ENCODE measurements at regions not wholly inside any gene's neighbourhood (a gene's known extent, or its start where the extent isn't known, plus 50 kb on each side); places are given as distances from the start of the nearest gene placed in this dataset.
"Not testable (repeated sequence)": the region's sequence is repeated elsewhere in the genome, so short reads cannot be mapped to it uniquely, and the experiment has no call there.

DNA sequence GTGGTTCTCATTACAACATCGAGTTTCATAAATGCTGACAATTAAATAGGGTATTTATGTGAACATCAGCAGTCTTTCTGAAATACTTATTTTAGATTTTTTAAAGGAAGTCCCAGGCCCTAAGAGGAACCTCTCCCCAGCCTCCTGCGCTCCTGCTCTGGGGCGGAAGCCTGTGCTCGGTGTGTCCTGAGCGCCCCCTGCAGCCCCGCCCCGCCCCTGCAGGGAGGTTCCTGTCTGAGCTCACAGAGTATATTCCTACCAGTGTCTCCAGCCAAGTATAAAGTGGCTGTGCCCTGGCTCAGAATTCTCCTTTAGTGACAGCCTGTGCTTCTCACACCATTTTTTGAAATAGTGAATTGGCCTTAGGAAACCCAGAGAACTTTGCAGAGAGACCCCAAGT, 567.9 kb downstream of the GOLGA6L6 start:
- 26% methylated on average over 6 of the region's 7 CpGs for WGBS (ENCODE audit: insufficient coverage)
- H3K4me2 ChIP-seq (replicated peaks; ENCODE audit: low read depth, low read length, poor library complexity, severe bottlenecking), result no peak overlapping the region
- H3K4me3 Mint-ChIP-seq, result no peak overlapping the region
- H3K27me3 ChIP-seq (replicated peaks in 1 of 4; ENCODE audit: control extremely low read depth in 1 of 4, control insufficient read depth in 3 of 4, insufficient read depth in 4 of 4, low read length in 3 of 4), result no peaks in the 10 kb centered on the region
- H3K9me3 ChIP-seq (ENCODE audit: control extremely low read depth in 1 of 3, control insufficient read depth in 2 of 3, insufficient read depth in 1 of 3, low read length in 2 of 3), result peaks cover 0 to under 1% (median 0%) of the 10 kb centered on the region in 3 donors
- intact Hi-C loops (cut with micrococcal nuclease), result no loop called here
- POLR2A ChIA-PET, result no interaction called here
- H3K27me3 Mint-ChIP-seq, result no peaks in the 10 kb centered on the region
- CTCF ChIA-PET, result no interaction called here
- H3K27ac Mint-ChIP-seq, result no peak overlapping the region
- DNase-seq, result no peak
- H3K9ac ChIP-seq (ENCODE audit: low read length), result no peak overlapping the region
- no peak overlapping the region for H3K4me3 ChIP-seq (ENCODE audit: control extremely low read depth in 1 of 5, extremely low read depth in 1 of 5, insufficient read depth in 1 of 5, low read depth in 2 of 5, low read length in 4 of 5)
- H3K36me3 ChIP-seq (replicated peaks in 1 of 2; ENCODE audit: control extremely low read depth in 1 of 2, control insufficient read depth in 1 of 2, extremely low read depth in 1 of 2, insufficient read depth in 2 of 2, low read length in 1 of 2), result no peaks in the 10 kb centered on the region
- no peak for TF ChIP-seq EZH2 (IDR thresholded peaks at IDR 0.05; ENCODE audit: borderline replicate concordance, insufficient read depth, low read depth, low read length, poor library complexity, severe bottlenecking)
- H3K4me1 ChIP-seq (ENCODE audit: control insufficient read depth in 2 of 2, insufficient read depth in 2 of 2, low read length in 2 of 2), result no peaks in the 10 kb centered on the region
- H3K4me1 Mint-ChIP-seq, result no peaks in the 10 kb centered on the region
- no peaks in the 10 kb centered on the region for H4K20me1 ChIP-seq (ENCODE audit: control insufficient read depth, insufficient read depth, low read length, poor library complexity, severe bottlenecking)
- no peak for ATAC-seq (ENCODE audit: low read depth)
- H2AFZ ChIP-seq (ENCODE audit: insufficient read depth, low read depth, low read length, poor library complexity, severe bottlenecking), result no peak overlapping the region
- H3K9me3 Mint-ChIP-seq (ENCODE audit: insufficient read depth), result no peaks in the 10 kb centered on the region
- H3K27ac ChIP-seq (ENCODE audit: low read length in 2 of 2), result no peak overlapping the region
- H3K79me2 ChIP-seq (ENCODE audit: control insufficient read depth, insufficient read depth, low read length), result no peaks in the 10 kb centered on the region

- no CpG with 5 or more reads among the region's 4 CpGs for WGBS (ENCODE audit: insufficient coverage)
- H3K27ac ChIP-seq (ENCODE audit: low read length in 2 of 2); CTCF ChIA-PET; POLR2A ChIA-PET; H3K4me3 ChIP-seq (ENCODE audit: control extremely low read depth in 1 of 5, extremely low read depth in 1 of 5, insufficient read depth in 1 of 5, low read depth in 2 of 5, low read length in 4 of 5); H3K79me2 ChIP-seq (ENCODE audit: control insufficient read depth, insufficient read depth, low read length); intact Hi-C loops (cut with micrococcal nuclease); H3K9me3 Mint-ChIP-seq (ENCODE audit: insufficient read depth); H2AFZ ChIP-seq (ENCODE audit: insufficient read depth, low read depth, low read length, poor library complexity, severe bottlenecking); H3K4me2 ChIP-seq (replicated peaks; ENCODE audit: low read depth, low read length, poor library complexity, severe bottlenecking); DNase-seq; H4K20me1 ChIP-seq (ENCODE audit: control insufficient read depth, insufficient read depth, low read length, poor library complexity, severe bottlenecking); H3K27me3 Mint-ChIP-seq; H3K4me3 Mint-ChIP-seq; H3K27ac Mint-ChIP-seq; H3K9me3 ChIP-seq (ENCODE audit: control extremely low read depth in 1 of 3, control insufficient read depth in 2 of 3, insufficient read depth in 1 of 3, low read length in 2 of 3); H3K4me1 ChIP-seq (ENCODE audit: control insufficient read depth in 2 of 2, insufficient read depth in 2 of 2, low read length in 2 of 2); ATAC-seq (ENCODE audit: low read depth); H3K9ac ChIP-seq (ENCODE audit: low read length); H3K27me3 ChIP-seq (replicated peaks in 1 of 4; ENCODE audit: control extremely low read depth in 1 of 4, control insufficient read depth in 3 of 4, insufficient read depth in 4 of 4, low read length in 3 of 4); H3K36me3 ChIP-seq (replicated peaks in 1 of 2; ENCODE audit: control extremely low read depth in 1 of 2, control insufficient read depth in 1 of 2, extremely low read depth in 1 of 2, insufficient read depth in 2 of 2, low read length in 1 of 2); H3K4me1 Mint-ChIP-seq: not testable (repeated sequence)
These were observed 569.0 kb downstream of the GOLGA6L6 start for GRCh38 chr15:19972582-19972981.

- H3K27ac Mint-ChIP-seq; H2AFZ ChIP-seq (ENCODE audit: insufficient read depth, low read depth, low read length, poor library complexity, severe bottlenecking); H3K9me3 ChIP-seq (ENCODE audit: control extremely low read depth in 1 of 3, control insufficient read depth in 2 of 3, insufficient read depth in 1 of 3, low read length in 2 of 3); DNase-seq; H3K27me3 ChIP-seq (replicated peaks in 1 of 4; ENCODE audit: control extremely low read depth in 1 of 4, control insufficient read depth in 3 of 4, insufficient read depth in 4 of 4, low read length in 3 of 4); H3K4me2 ChIP-seq (replicated peaks; ENCODE audit: low read depth, low read length, poor library complexity, severe bottlenecking); H3K4me1 Mint-ChIP-seq; H3K27ac ChIP-seq (ENCODE audit: low read length in 2 of 2); H3K4me1 ChIP-seq (ENCODE audit: control insufficient read depth in 2 of 2, insufficient read depth in 2 of 2, low read length in 2 of 2); H3K79me2 ChIP-seq (ENCODE audit: control insufficient read depth, insufficient read depth, low read length); ATAC-seq (ENCODE audit: low read depth); H3K27me3 Mint-ChIP-seq; H3K4me3 Mint-ChIP-seq; H3K36me3 ChIP-seq (replicated peaks in 1 of 2; ENCODE audit: control extremely low read depth in 1 of 2, control insufficient read depth in 1 of 2, extremely low read depth in 1 of 2, insufficient read depth in 2 of 2, low read length in 1 of 2); H3K4me3 ChIP-seq (ENCODE audit: control extremely low read depth in 1 of 5, extremely low read depth in 1 of 5, insufficient read depth in 1 of 5, low read depth in 2 of 5, low read length in 4 of 5); POLR2A ChIA-PET; CTCF ChIA-PET; H4K20me1 ChIP-seq (ENCODE audit: control insufficient read depth, insufficient read depth, low read length, poor library complexity, severe bottlenecking); intact Hi-C loops (cut with micrococcal nuclease); H3K9ac ChIP-seq (ENCODE audit: low read length); H3K9me3 Mint-ChIP-seq (ENCODE audit: insufficient read depth): not testable (repeated sequence)
These were observed 576.0 kb downstream of the GOLGA6L6 start for GRCh38 chr15:19965574-19965973.

- H3K27ac ChIP-seq (ENCODE audit: low read length in 2 of 2); H3K27ac Mint-ChIP-seq; DNase-seq; POLR2A ChIA-PET; H3K79me2 ChIP-seq (ENCODE audit: control insufficient read depth, insufficient read depth, low read length); H3K9ac ChIP-seq (ENCODE audit: low read length); H2AFZ ChIP-seq (ENCODE audit: insufficient read depth, low read depth, low read length, poor library complexity, severe bottlenecking); H3K27me3 Mint-ChIP-seq; CTCF ChIA-PET; H4K20me1 ChIP-seq (ENCODE audit: control insufficient read depth, insufficient read depth, low read length, poor library complexity, severe bottlenecking); ATAC-seq (ENCODE audit: low read depth); H3K27me3 ChIP-seq (replicated peaks in 1 of 4; ENCODE audit: control extremely low read depth in 1 of 4, control insufficient read depth in 3 of 4, insufficient read depth in 4 of 4, low read length in 3 of 4); H3K9me3 ChIP-seq (ENCODE audit: control extremely low read depth in 1 of 3, control insufficient read depth in 2 of 3, insufficient read depth in 1 of 3, low read length in 2 of 3); H3K36me3 ChIP-seq (replicated peaks in 1 of 2; ENCODE audit: control extremely low read depth in 1 of 2, control insufficient read depth in 1 of 2, extremely low read depth in 1 of 2, insufficient read depth in 2 of 2, low read length in 1 of 2); H3K4me2 ChIP-seq (replicated peaks; ENCODE audit: low read depth, low read length, poor library complexity, severe bottlenecking); H3K4me3 ChIP-seq (ENCODE audit: control extremely low read depth in 1 of 5, extremely low read depth in 1 of 5, insufficient read depth in 1 of 5, low read depth in 2 of 5, low read length in 4 of 5); intact Hi-C loops (cut with micrococcal nuclease); H3K4me1 Mint-ChIP-seq; H3K4me3 Mint-ChIP-seq; H3K9me3 Mint-ChIP-seq (ENCODE audit: insufficient read depth); H3K4me1 ChIP-seq (ENCODE audit: control insufficient read depth in 2 of 2, insufficient read depth in 2 of 2, low read length in 2 of 2): not testable (repeated sequence)
- 71% methylated on average over 1 of the region's 1 CpG for WGBS (ENCODE audit: insufficient coverage)
These were observed 577.1 kb downstream of the GOLGA6L6 start for GRCh38 chr15:19964480-19964879.
